Naive B cell (primary cell): ENCODE measurements at regions not wholly inside any gene's neighbourhood (a gene's known extent, or its start where the extent isn't known, plus 50 kb on each side); places are given as distances from the start of the nearest gene placed in this dataset.

Source experiments
- ATAC-seq, 2 donors: fragments of 150-1000 bp; cut with Tn5 transposase; 2 replicates each; pipeline ENCODE4 v1.10.0; 2021; ENCODE audit warnings: low read depth in 2 of 2, mild to moderate bottlenecking in 2 of 2, moderate library complexity in 2 of 2
- DNase-seq: peaks from one replicate; pipeline ENCODE4 v3.0.0; 2022
- H3K27ac Mint-ChIP-seq, 6 donors: one replicate each; pipeline ENCODE4 v1.8.0; 2020 to 2022; ENCODE audit warnings: mild to moderate bottlenecking in 6 of 6, mixed read lengths in 6 of 6, moderate library complexity in 5 of 6, inconsistent platforms in 2 of 6
- H3K27me3 Mint-ChIP-seq, 3 donors: one replicate each; pipeline ENCODE4 v1.8.0; 2021 to 2022; ENCODE audit warnings: mixed read lengths in 3 of 3, mild to moderate bottlenecking in 1 of 3
- H3K36me3 Mint-ChIP-seq, 2 donors: one replicate each; pipeline ENCODE4 v1.8.0; 2020 to 2022; ENCODE audit warnings: mixed read lengths in 2 of 2, inconsistent platforms in 1 of 2, mild to moderate bottlenecking in 1 of 2
- H3K4me1 Mint-ChIP-seq, 3 donors: one replicate each; pipeline ENCODE4 v1.8.0; 2020 to 2022; ENCODE audit warnings: mixed read lengths in 3 of 3, inconsistent platforms in 1 of 3, mild to moderate bottlenecking in 1 of 3, moderate library complexity in 1 of 3
- H3K4me3 Mint-ChIP-seq, 8 donors: one replicate each; pipeline ENCODE4 v1.8.0; 2020 to 2022; ENCODE audit warnings: mild to moderate bottlenecking in 8 of 8, mixed read lengths in 8 of 8, moderate library complexity in 8 of 8, inconsistent platforms in 2 of 8
- H3K9me3 Mint-ChIP-seq, 7 donors: one replicate each; pipeline ENCODE4 v1.8.0; 2020 to 2022; ENCODE audit warnings: mixed read lengths in 7 of 7, mild to moderate bottlenecking in 5 of 7, inconsistent platforms in 2 of 7, moderate library complexity in 1 of 7

GRCh38 chr14:22468830-22469229 is 120.2 kb downstream of the DAD1 start:
- Mint-ChIP-seq H3K4me1 (peaks cover 43 to 65% (median 59%) of the 10 kb centered on the region in 3 donors), H3K36me3 (no peaks in the 10 kb centered on the region), H3K4me3 (peak overlapping the region in 4 of 8 donors; percentile 3 to 58 (median 29)), H3K27ac (peak overlapping the region in 1 of 6 donors; percentile 7), H3K9me3 (no peaks in the 10 kb centered on the region), H3K27me3 (no peaks in the 10 kb centered on the region)
- ATAC-seq (no peak), DNase-seq (no peak)

- Mint-ChIP-seq H3K9me3 (no peaks in the 10 kb centered on the region), H3K27ac (no peak overlapping the region), H3K4me3 (no peak overlapping the region), H3K4me1 (peaks cover 30 to 51% (median 39%) of the 10 kb centered on the region in 3 donors), H3K27me3 (no peaks in the 10 kb centered on the region), H3K36me3 (no peaks in the 10 kb centered on the region)
- DNase-seq (no peak), ATAC-seq (no peak)
Measured at GRCh38 chr14:22466491-22466890, 122.5 kb downstream of the DAD1 start.

- Mint-ChIP-seq H3K27me3 (no peaks in the 10 kb centered on the region), H3K4me1 (peaks cover 23 to 42% (median 34%) of the 10 kb centered on the region in 3 donors), H3K36me3 (no peaks in the 10 kb centered on the region), H3K27ac (peak overlapping the region in 2 of 6 donors; percentile 9 to 39), H3K4me3 (peak overlapping the region in 1 of 8 donors; percentile 15), H3K9me3 (no peaks in the 10 kb centered on the region)
- ATAC-seq (no peak), DNase-seq (no peak)
Measured at GRCh38 chr14:22465201-22465840, 123.7 kb downstream of the DAD1 start.

- H3K4me3 Mint-ChIP-seq = peak overlapping the region in 1 of 8 donors; percentile 15
- H3K36me3 Mint-ChIP-seq = no peaks in the 10 kb centered on the region
- ATAC-seq (peak in 1 of 2 donors; percentile 27), DNase-seq (no peak)
- H3K9me3 Mint-ChIP-seq = no peaks in the 10 kb centered on the region
- no peaks in the 10 kb centered on the region for H3K27me3 Mint-ChIP-seq
- H3K27ac Mint-ChIP-seq = peak overlapping the region in 2 of 6 donors; percentile 38 to 39
- H3K4me1 Mint-ChIP-seq = peaks cover 23 to 38% (median 31%) of the 10 kb centered on the region in 3 donors
Measured at GRCh38 chr14:22464422-22465142, 124.4 kb downstream of the DAD1 start.

- ATAC-seq (no peak), DNase-seq (no peak)
- Mint-ChIP-seq H3K36me3 (no peaks in the 10 kb centered on the region), H3K4me3 (no peak overlapping the region), H3K9me3 (no peaks in the 10 kb centered on the region), H3K4me1 (peaks cover 15 to 30% (median 25%) of the 10 kb centered on the region in 3 donors), H3K27ac (no peak overlapping the region), H3K27me3 (no peaks in the 10 kb centered on the region)
Measured at GRCh38 chr14:22463763-22464173, 125.3 kb downstream of the DAD1 start.

GRCh38 chr14:22462923-22463322 is 126.1 kb downstream of the DAD1 start:
- DNase-seq = no peak
- no peaks in the 10 kb centered on the region for H3K9me3 Mint-ChIP-seq
- H3K4me1 Mint-ChIP-seq = peaks cover 15 to 29% (median 25%) of the 10 kb centered on the region in 3 donors
- H3K36me3 Mint-ChIP-seq = no peaks in the 10 kb centered on the region
- H3K4me3 Mint-ChIP-seq = no peak overlapping the region
- H3K27me3 Mint-ChIP-seq = no peaks in the 10 kb centered on the region
- no peak for ATAC-seq
- no peak overlapping the region for H3K27ac Mint-ChIP-seq

- Mint-ChIP-seq H3K36me3 (no peaks in the 10 kb centered on the region), H3K9me3 (no peaks in the 10 kb centered on the region), H3K27me3 (no peaks in the 10 kb centered on the region), H3K4me3 (no peak overlapping the region), H3K4me1 (peaks cover 15 to 28% (median 23%) of the 10 kb centered on the region in 3 donors), H3K27ac (peak overlapping the region in 1 of 6 donors; percentile 38)
- DNase-seq = no peak
- ATAC-seq = no peak
Measured at GRCh38 chr14:22460461-22461195, 128.4 kb downstream of the DAD1 start.

GRCh38 chr14:22458737-22459136 is 130.3 kb downstream of the DAD1 start:
- H3K27me3 Mint-ChIP-seq = peaks cover 0 to 4% (median 0%) of the 10 kb centered on the region in 3 donors
- H3K27ac Mint-ChIP-seq = no peak overlapping the region
- no peak for DNase-seq
- ATAC-seq = no peak
- H3K9me3 Mint-ChIP-seq = no peaks in the 10 kb centered on the region
- no peaks in the 10 kb centered on the region for H3K36me3 Mint-ChIP-seq
- peaks cover 0 to 12% (median 5%) of the 10 kb centered on the region in 3 donors for H3K4me1 Mint-ChIP-seq
- no peak overlapping the region for H3K4me3 Mint-ChIP-seq

- H3K9me3 Mint-ChIP-seq = no peaks in the 10 kb centered on the region
- H3K36me3 Mint-ChIP-seq = no peaks in the 10 kb centered on the region
- H3K27ac Mint-ChIP-seq = no peak overlapping the region
- ATAC-seq = no peak
- H3K4me3 Mint-ChIP-seq = no peak overlapping the region
- peaks cover 4 to 18% (median 8%) of the 10 kb centered on the region in 3 donors for H3K4me1 Mint-ChIP-seq
- peaks cover 4 to 15% (median 14%) of the 10 kb centered on the region in 3 donors for H3K27me3 Mint-ChIP-seq
- no peak for DNase-seq
Measured at GRCh38 chr14:22456998-22457594, 131.9 kb downstream of the DAD1 start.

GRCh38 chr14:22456421-22456820 is 132.6 kb downstream of the DAD1 start:
- no peak overlapping the region for H3K4me3 Mint-ChIP-seq
- ATAC-seq (no peak), DNase-seq (no peak)
- H3K9me3 Mint-ChIP-seq = no peaks in the 10 kb centered on the region
- no peaks in the 10 kb centered on the region for H3K36me3 Mint-ChIP-seq
- H3K4me1 Mint-ChIP-seq = peaks cover 3 to 18% (median 8%) of the 10 kb centered on the region in 3 donors
- peaks cover 4 to 15% (median 14%) of the 10 kb centered on the region in 3 donors for H3K27me3 Mint-ChIP-seq
- H3K27ac Mint-ChIP-seq = no peak overlapping the region

GRCh38 chr14:22452330-22452729 is 136.7 kb downstream of the DAD1 start:
- Mint-ChIP-seq H3K4me1 (peaks cover 24 to 28% (median 28%) of the 10 kb centered on the region in 3 donors), H3K4me3 (no peak overlapping the region), H3K9me3 (no peaks in the 10 kb centered on the region), H3K27ac (no peak overlapping the region), H3K36me3 (no peaks in the 10 kb centered on the region), H3K27me3 (peaks cover 4 to 21% (median 14%) of the 10 kb centered on the region in 3 donors)
- DNase-seq = no peak
- no peak for ATAC-seq

- Mint-ChIP-seq H3K36me3 (no peaks in the 10 kb centered on the region), H3K9me3 (no peaks in the 10 kb centered on the region), H3K4me3 (peak overlapping the region in 1 of 8 donors; percentile 6), H3K4me1 (peaks cover 24 to 28% (median 28%) of the 10 kb centered on the region in 3 donors), H3K27ac (peak overlapping the region in 1 of 6 donors; percentile 16), H3K27me3 (peaks cover 4 to 26% (median 14%) of the 10 kb centered on the region in 3 donors)
- no peak for ATAC-seq
- DNase-seq = no peak
Measured at GRCh38 chr14:22450266-22450665, 138.8 kb downstream of the DAD1 start.

- DNase-seq (no peak), ATAC-seq (no peak)
- Mint-ChIP-seq H3K9me3 (peaks cover 0 to 3% (median 0%) of the 10 kb centered on the region in 7 donors), H3K4me3 (peak overlapping the region in 1 of 8 donors; percentile 47), H3K27ac (peak overlapping the region in 1 of 6 donors; percentile 57), H3K27me3 (peaks cover 4 to 26% (median 14%) of the 10 kb centered on the region in 3 donors), H3K4me1 (peaks cover 24 to 28% (median 28%) of the 10 kb centered on the region in 3 donors), H3K36me3 (no peaks in the 10 kb centered on the region)
Measured at GRCh38 chr14:22449600-22449905, 139.5 kb downstream of the DAD1 start.
